NCI-H526 (cell line): ENCODE measurements at regions not wholly inside any gene's neighbourhood (a gene's known extent, or its start where the extent isn't known, plus 50 kb on each side); places are given as distances from the start of the nearest gene placed in this dataset.

ENCODE experiments used
- DNase-seq, 2 experiments: peaks; one replicate each; lab custom pipeline; 2025; lab: John Stamatoyannopoulos, UW

DNA sequence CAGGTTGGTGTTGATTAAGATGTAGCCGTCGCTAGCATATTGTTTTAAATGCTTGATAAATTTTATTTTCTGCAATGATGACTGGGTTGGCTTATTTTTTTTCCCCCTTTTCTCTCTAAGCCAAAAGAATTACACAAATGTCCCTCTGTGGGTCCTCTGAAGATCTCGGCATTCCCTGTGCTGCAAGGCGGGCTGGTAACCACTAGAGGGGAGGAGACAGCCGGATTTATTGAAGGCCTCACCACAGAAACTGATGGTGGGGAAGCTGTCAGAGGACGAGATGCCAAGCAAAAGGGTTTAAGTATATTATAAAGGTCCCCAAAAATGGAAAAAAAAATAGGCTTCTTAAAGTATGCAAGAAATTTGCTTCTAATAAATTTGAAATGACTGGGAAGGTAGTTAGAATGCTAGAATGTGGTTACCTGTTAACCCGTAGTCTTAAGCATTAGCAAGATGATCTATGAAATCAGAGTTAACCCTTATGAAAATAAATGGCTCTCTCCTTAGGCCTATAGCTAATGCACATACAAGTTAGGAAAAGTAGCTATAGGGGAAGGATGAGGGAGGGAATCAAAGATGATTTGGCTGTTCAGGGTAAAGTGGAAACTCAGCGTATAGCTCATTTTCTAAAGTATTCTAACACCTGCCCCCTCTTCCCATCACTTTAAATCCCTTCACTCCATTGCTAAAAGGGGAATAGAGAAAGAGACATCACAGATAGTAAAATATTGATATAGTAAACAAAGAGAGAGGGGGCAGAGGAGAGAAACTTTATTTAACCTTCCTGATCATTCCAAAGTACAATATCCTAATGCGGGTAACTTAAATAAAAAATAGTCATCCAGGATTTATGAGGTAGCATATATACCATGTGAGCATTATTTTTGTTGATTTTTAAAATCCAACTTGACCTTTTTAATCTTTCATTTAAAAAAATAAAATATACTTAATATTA, 894.5 kb upstream of the POU3F3 start:
- peak; percentile 59 to 65 for DNase-seq

DNA sequence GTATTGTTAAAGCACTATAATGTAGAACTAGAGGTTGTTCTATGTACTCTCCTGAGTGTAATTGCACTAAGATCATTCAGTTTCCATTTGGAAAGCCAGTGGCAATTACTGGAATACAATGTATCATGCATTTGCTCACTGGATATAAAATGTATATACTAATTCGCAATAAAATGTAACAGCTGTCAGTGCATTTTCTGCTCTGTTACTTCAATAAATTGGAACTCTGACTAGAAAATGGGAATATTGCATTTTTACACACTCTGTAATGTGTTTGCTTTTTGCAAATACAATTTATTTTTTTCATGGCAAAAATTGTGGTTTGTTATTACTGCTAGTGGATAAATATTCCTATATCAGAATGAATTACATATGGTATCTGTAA, 893.8 kb upstream of the POU3F3 start:
- DNase-seq: no peak

DNA sequence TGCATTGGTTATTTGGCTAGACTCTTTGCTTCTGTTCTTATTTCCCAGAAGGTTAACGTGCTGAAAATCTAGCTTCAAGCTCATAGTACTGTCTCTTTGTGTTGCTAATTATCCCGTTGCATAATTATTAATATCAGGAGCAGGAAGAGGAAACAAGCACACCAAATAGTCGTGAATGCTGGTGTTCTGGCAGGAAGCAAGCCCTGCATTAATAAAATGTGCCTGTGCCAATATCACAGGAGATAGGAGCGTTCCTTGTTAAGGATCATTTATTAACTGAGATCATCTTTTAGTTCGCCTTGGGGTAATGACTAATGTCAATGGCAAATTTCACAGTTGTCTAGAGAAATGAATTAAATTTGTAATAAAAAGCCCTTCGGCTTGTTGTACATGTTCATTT, 893.0 kb upstream of the POU3F3 start:
- DNase-seq: no peak

DNA sequence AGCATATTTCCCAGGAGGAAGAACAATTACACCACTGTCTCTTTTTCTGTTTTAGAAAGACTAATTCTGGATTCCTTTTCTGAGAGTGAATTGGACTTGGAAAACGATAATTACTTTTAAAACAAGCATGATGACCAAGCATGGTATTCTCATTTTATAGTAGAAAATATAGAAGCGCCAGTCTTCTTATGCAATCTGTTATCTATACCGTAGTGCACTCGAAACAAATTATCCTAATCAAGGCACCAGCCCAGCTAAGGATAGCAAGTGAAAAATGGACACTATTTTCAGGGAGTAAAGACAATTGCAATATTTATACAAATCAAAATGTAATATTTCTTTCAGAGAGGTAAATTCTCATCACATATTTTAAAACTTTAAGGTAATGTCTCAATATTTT, 892.1 kb upstream of the POU3F3 start:
- no peak for DNase-seq

DNA sequence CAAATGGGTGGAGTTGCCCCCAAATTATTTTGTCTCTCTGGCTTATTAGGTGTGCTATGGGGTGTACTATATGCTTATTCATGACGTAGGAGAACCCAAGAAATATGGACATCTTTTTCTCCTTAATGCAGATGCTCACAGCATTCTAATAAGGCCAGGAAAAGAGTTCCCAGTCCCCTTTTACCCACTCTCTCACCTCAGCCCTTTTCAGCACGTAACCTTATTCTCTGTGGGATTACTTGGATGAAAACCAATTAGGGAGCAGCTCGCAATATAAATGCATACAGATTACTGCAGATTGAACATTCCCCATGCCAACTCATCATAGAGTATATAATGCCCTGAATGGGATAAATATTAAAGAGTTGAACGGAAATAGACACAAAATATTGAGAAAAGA, 891.2 kb upstream of the POU3F3 start:
- no peak for DNase-seq

DNA sequence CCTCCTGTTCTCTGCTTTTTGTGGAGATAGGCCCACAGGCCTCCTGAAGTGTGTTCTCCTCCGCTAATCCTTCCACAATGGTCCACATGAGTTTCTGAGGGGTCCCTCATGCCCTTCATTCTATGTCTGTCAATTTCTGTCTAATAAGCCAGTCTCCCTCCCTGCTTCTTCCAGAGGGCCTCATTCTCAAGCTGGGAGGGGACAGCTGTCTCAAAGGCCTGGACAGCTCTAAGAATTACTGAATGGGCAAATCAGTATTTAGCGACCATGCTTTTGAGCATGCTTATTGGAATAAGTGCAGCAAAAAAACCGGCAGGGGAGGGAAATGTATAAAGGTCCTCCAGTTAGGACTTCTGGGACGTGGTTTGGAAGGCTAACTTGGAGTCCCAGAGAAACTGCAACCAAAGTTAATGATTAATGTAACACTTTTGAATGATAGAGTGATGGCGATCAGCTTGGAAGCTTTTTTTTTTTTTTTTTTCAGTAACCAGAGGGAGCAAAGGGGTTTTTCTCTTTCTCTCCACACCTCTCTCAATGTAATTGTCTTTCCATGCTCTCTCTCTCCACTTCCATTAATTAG, 890.7 kb upstream of the POU3F3 start:
- DNase-seq: no peak

DNA sequence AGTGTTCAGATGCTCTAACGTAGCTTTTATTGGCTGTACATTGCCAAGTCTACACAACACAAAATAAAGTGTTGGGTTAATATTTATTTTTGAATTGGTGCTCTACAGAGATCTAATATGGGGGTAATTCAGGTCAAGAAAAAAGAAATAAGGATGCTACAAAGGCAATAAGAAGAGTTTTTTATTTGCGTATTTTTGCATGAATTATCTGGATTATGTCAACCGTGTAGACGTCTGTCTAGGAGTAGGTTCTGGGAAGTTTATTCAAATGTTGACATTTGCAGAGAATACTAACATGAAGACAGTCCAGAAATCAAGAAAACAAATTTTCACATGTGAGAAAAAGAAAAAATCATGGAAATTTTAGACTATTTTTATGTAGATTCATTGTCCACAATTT, 876.7 kb upstream of the POU3F3 start:
- DNase-seq: peak in 1 of 2 experiments; percentile 12

DNA sequence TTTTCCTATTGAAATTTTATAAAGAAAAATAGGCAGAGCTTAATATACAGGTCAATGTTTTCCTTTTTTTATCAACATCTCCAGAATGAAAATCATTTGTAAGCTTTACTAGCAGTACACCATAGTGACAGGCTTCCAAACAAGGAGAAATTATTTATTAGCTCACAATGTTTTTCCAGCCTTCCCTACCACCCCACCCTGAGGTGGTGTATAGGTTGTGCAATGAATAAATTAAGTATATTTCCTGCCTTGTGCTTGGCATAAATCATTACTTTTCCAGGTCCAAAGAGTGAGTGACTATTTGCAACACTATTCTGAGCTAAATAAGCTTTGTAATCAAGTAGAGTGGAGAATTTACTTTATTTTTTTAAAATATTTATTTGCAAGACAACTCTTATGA, 876.2 kb upstream of the POU3F3 start:
- DNase-seq: no peak

DNA sequence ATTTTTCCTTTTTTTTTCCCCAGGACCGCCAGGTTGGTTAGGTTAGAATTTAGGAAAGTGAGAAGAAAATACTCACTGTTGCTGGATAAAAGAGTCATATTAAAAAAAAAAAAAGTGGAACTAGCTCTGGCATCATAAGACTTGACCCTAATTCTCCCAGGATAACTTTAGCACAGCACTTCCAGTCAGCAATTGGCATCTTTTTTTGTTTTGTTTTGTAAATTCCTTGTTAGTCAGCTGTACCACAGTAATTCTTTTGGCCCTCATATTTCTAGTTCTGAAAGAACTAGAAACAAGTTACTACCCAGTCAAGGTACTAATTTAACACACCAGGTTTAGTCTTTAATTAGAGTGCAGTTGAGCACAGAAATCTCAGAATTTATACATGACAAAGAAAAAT, 873.5 kb upstream of the POU3F3 start:
- DNase-seq: no peak

DNA sequence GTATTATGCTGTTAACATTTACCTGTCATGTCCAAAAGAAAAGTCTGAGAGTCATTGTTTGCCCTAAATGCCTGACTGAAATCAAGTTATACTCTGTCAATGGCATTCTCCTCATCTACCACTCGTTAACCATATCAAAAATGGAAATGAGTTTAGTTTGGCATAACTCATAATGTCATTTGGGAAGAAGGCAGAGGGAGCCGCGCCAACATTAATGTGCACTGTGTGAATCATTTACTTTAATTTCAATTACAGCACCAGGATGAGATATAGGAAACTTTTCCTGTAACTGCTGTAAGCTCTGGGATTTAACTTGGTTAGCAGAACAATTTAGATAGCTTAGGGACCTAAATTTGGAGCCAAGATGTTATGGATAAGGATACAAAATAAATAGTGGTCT, 871.2 kb upstream of the POU3F3 start:
- no peak for DNase-seq

DNA sequence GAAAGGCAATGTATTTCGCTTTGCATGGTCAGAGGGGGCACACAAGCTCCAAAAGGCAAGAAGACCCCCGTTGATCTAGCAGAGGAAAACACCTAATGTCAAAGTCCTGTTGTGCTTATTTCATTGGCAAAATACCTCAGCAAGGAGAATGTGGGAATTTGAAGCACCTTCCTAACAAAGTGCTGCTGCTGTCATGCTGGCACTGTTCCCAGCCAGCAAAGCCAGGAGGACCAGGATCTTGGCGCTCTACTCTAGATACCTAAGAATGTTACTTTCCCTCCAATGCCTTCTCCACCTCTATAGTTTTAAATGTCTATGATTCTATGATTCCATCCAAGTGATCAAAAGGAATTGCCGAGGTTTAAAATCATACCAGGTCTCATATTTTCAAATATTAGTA, 867.9 kb upstream of the POU3F3 start:
- no peak for DNase-seq

DNA sequence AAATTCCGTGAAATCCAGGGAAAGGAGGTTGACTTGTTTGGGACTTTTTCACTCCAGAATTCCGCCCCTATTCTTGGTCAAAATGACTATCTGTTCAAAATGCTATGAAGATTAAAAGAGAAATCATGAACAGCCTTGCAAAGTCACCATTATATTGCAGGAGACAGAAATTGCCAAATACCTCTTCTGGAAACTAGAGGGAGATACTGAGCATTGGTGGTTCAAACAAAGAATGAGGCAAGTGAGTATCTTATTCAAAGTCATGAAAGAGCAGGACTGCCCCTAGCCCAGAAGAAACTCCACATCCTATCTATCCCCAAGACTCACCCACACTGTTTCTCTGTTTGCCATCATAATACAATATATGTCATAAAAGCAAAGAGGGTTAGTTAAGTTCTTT, 862.3 kb upstream of the POU3F3 start:
- DNase-seq: peak in 1 of 2 experiments; percentile 10

DNA sequence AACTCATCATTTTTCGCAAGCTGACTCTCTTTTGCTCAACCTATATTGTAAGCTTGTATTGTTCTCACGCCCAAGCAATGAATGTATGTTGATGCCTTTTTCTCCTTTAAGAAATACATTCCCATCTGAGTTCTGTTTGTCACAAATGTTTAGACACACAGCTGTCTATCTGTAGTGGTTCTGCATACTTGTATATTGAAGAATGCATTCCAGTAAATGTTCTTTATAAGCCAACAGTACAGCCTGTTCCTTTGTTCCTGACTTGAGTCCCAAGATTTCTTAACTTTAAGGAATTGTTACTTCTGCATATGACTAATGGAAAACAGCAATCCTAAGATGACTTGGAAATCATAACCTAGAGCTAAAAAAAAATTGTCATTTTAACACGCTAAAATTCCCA, 849.1 kb upstream of the POU3F3 start:
- DNase-seq: no peak

DNA sequence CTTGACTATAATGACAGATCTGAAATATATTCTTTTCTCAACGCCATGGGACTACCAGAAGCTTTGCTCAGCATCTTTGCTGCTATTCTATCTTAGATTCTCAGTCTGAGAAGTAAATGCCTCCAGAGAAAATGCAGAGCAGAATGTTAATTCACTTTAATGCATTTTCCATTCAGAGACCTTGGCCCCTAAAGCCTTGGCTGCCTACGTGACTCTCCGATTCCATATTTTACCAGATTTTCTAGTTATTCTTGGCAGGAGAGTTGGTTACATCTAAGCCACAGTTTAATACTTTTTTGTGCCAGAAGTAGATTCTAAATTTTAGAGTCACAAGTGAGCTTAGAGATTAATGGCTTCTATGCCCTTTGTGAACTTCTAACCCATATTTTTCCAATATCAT, 837.1 kb upstream of the POU3F3 start:
- no peak for DNase-seq

DNA sequence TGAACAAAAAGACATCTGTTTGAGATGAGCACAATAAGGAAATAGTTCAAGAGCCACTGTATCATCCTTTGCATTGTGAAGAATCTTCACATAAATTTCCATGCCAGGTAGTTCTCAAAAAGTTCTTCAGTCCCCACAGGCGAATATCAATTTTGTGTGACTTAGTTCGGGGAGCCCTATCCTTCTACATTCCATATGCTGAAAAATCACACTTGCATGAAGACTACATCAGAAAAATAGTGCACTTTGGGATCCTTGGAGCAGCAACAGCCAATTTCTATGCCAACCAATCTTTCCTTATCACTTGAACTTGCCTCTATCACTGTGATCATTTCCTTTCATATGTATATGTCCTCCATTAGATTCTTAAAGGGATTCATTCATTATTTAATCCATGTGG, 830.6 kb upstream of the POU3F3 start:
- DNase-seq: no peak

DNA sequence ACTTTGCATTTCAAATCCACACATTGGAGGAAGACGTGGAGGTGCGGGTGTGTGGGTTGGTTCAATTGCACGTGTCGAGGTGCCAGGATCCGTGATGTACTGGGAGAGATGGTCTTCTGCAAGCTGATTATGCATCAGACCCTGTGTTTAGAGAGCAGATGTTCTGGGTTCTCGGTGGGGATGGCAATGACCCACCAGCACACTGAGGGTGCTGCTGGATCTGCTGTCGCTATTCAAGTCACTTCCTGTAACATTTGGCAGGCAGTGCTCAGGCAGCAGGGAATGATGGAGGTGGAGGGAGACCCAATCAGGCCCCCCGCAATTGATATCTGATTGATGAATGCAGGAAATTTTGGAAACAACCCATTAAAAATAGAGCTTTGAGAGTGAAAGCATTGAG, 830.1 kb upstream of the POU3F3 start:
- no peak for DNase-seq

DNA sequence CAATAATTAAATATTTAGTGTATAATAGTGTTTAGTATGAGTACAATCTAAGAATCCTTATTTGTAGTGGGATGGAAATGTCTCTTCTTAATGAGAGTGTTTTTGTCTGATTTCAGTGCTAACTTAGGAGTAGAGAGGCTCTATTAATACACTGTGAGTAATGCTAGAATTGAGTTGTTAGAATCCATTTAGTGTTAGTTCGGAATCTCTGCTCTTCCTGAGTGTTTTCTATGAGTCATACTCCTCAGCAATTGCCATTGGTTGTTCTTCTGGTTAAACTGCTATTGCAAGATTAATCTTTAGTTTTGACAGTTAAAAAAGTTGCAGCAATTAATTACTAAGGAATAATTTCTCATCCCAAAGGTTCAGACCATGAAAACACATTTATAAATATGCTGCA, 828.6 kb upstream of the POU3F3 start:
- DNase-seq: no peak

DNA sequence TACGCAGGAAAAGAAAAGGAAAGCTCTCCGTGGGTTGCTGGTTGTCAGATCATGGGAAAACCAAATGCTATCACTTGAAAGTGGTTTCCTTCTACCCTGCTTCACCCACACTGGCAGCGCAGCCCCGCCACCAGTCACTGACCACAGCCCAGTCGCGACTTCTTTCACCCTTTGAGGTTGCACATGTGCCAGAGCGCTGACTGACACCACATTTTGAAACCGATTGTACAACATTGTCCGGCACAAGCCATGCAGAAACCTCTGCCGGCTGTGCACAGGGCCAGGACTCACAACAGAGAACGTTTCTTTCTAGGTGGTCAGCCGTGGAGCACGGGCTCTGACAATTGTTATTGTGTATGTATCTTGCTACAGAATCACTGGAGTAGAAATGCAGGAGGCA, 827.2 kb upstream of the POU3F3 start:
- DNase-seq: no peak

DNA sequence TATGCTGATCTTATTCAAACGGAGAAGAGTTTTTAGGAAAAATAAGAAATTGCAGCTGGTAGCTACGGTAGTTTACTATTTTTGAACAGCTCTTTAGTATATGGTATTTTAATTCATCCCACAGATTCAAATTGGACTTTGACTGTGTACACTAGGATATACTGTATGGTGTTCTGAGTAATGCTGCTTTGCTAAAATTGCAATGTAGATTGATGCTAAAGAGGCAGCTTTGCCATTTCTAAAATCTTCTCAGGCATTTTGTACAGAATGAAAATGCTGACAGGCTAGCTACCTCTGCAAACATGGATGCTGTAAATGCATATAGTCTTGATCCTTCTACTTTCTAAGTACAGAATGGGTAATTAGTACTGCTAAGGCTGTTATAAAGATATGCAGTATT, 826.6 kb upstream of the POU3F3 start:
- DNase-seq: no peak

DNA sequence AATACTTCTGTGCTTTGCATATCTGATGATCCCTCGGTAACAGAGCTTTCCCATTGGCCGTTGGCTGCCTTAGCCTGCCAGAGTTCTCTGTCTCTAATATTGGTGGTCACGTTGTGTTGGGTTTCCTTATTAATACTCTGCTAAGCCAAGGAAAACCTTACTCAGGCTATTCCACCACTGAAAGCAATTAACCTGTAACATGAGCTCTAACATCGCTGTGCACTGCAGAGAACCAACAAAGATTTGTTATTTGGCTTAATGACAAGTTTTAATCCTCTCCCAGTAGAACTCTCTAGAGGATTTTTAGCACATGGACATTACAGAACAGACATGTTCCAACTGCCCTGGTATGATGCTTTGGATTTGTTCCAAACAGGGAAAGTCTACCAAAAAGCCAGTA, 825.9 kb upstream of the POU3F3 start:
- DNase-seq: no peak

DNA sequence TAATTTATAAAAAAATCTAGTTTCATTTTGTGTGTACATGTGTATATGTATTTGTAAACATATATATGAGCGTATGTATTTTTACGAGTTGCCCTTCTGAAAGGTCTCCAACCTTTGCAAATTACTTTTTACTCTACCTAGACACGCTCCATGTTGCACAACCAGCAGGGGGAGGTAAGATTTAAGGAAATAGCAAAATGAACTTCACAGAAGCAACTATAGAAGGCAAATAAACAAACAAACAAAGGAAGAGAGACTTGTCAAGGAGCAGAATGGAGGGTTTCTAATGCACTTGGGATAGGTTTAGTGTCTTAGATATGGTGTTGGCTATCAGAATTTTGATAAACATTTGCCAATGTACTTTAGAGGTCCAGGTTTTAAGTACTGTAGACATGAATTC, 820.5 kb upstream of the POU3F3 start:
- peak; percentile 14 to 70 for DNase-seq

DNA sequence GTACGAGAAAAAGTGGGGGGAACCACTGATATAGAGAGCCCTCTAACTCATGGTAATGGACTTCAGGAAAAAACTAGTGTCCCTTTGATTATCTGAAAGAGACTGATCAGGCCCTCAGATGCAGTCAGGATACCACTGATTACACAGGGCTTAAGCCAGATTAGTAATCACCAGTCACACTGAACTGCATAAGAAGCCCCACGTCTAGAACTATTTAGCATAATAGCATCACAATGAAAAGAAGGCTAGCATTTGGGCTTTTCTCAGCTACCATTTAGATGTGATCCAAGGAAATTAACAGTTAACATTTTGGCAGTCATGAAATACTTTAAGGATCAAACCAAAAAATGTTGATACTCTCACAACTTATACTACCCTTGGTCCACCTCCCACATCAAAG, 813.1 kb upstream of the POU3F3 start:
- DNase-seq: no peak

DNA sequence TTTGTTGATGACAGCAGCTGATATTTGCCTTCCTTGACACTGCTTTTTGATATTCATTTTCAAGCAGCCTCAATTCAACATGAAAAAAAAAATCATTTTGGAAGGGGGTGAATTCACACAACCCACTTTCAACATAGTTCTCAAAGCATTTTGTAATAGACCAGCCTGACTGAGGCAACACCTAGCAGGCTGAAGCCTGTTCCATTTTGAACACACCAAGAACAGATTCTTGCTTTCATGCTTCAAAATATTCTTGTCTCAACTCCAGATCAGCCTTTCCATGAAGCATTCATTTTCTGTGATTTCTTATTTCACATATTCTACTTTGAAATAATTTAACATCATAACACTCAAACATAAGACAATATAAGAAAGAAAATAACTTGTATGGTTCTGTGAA, 812.6 kb upstream of the POU3F3 start:
- no peak for DNase-seq

DNA sequence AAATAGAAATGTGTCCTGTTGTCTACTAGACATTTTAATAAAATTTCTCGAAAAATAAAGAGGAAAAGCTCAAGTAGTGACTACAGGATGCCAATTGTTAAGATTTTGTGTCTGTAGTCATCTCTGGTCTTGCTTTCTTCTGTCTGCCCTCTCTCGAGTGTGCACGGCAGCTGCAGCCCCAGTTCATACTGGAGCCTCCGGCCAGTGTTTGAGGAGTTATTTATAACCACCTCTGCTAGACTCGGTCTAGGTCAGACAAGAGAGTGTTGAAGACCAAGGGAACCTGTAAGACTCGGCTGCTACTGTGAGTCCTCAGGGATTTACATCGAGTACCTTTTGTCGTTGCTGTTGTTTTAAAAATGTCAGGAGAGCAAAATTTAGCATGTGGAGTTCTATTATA, 810.1 kb upstream of the POU3F3 start:
- peak; percentile 30 to 66 for DNase-seq
